GM18519 (cell line): ENCODE measurements at regions not wholly inside any gene's neighbourhood (a gene's known extent, or its start where the extent isn't known, plus 50 kb on each side); places are given as distances from the start of the nearest gene placed in this dataset.
"Not testable (repeated sequence)": the region's sequence is repeated elsewhere in the genome, so short reads cannot be mapped to it uniquely, and the experiment has no call there.

Experiments
- ATAC-seq: cut with Tn5 transposase; IDR thresholded peaks from one replicate; pipeline ENCODE4 v1.9.1; 2021; ENCODE audit warnings: mild to moderate bottlenecking, moderate library complexity; ENCODE audit not compliant: unreplicated experiment, low FRiP score

DNA sequence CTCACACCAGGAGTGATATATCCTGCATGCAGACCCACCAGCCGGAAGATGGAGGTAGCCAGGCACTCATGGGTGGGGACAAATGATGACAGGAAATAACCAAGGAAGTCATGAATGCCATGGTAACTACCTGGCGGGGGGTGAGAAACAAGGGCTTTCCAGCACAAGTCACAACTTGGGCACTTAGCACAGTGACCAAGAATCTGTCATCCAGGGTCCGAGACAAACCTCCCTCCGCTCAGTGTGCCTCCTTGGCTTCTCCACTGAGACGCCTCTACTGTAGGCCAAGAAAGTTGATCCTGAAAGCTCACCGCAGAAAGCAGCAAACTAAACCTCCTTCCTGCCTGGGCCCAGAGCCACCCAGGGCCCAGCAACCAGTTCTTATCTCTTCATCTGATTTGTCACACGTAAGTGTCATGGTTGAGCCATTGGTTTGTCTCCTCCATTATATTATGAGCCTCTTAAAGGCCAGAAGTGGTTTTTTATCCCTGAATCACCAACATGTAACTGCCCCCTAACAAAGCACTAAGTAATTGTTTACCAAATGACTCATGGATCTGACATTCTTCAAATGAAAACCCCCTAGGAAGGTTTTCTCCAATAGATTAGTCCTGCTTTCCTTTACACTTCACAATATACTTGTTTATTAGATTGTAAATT, 84.3 kb upstream of the TAB2 start:
- no peak for ATAC-seq

DNA sequence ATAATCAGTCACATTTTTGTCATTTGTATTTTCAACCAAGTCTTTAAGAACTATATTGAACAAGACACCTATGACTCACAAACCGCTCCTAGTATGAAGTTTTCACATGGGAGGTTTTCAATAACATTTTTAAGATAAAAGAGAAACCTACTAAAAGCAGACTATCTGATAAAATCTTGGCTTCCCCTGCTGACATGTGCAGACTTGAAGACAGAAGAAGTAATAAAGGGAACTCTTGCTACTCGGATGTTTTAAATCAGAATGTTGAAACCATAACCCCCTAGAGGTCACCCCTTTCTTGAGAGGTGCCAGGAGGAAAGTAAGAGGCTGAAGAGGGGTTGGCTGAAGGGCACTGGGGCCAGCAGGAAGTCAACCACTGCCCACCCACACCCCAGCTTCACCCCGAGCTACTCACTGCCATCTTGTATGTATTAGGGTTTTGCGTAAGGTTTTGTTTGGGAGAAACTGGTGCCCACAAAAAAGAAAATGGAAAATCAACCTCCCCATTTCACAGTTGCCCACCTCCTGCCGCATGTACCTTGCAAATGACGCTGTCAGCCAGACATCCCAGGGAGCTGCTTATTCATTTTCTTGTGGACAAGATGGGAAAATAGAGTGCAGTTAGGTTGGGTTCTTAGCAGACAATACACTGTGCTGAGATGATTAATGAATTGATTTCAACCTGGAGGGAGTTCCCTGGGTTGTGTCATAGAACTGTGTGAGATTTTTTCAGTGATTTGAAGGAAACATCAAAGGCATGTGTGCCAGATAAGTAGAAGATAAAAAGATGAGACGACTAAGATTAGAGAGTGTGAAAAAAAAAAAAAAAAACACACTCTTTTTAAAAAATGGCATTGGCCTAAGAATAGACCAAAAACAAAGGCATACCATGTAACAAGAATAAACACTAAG, 83.2 kb upstream of the TAB2 start:
- ATAC-seq: no peak

- ATAC-seq: peak; percentile 76
These were observed 82.4 kb upstream of the TAB2 start for GRCh38 chr6:149235130-149235561.

GRCh38 chr6:149236589-149236988, 80.9 kb upstream of the TAB2 start:
- no peak for ATAC-seq

DNA sequence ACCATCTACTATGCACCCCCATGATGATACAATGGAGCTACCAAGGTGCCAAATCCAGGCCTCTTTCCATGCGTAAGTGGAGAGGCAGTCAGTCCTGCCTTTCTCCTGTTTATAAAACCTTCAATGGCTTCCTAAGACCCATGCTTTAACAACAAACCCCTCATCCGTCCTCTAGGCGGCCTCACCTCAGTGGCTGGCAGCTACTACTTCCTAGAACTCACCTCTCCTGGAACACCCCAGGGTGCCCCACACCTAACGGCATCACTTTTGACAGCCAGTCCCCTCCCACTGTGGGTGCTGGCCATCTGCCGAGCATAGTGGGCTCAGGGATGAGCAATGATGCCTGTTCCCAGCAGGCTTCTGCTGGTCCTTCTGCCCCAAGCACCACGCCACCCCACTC, 80.0 kb upstream of the TAB2 start:
- ATAC-seq: no peak

- no peak for ATAC-seq
These were observed 77.8 kb upstream of the TAB2 start for GRCh38 chr6:149239573-149240209.

- no peak for ATAC-seq
These were observed 74.6 kb upstream of the TAB2 start for GRCh38 chr6:149242883-149243282.

GRCh38 chr6:149244105-149244504, 73.4 kb upstream of the TAB2 start:
- no peak for ATAC-seq

DNA sequence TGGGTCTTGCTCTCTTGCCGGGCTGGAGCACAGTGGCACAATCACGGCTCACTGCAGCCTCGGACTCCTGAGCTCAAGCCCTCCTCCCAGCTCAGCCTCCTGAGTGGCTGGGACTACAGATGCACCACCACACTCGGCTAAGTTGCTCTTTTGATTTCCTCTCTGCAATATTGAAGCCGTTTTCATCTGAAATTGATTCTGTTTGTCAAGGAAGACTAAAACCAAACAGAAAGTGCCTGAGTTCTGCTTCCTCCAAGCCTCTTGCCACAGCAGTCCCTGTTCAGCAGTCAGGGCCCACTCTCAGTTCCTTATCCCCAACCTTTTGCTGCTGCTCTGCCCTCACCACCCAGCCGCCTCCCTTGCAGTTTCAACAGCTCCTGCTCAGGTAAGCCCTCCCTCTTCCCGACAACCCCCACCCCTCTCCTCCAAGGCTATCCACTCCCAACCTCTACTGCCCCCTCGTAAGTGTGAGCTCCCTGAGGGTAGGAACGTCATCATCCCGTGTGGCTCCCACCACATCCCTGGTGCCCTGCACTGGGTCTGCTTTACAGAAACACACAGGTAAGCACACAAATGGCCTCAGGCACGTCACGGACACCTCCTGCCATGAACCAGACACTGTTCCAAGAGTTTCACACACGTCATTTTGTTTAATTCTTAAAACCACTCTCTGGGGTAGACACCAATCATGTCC, 70.7 kb upstream of the TAB2 start:
- peak; percentile 86 for ATAC-seq

GRCh38 chr6:149247385-149247763, 70.1 kb upstream of the TAB2 start:
- ATAC-seq: no peak

- not testable (repeated sequence) for ATAC-seq
These were observed 69.2 kb upstream of the TAB2 start for GRCh38 chr6:149248263-149248662.

- ATAC-seq: no peak
These were observed 68.7 kb upstream of the TAB2 start for GRCh38 chr6:149248693-149249369.

- ATAC-seq: no peak
These were observed 67.8 kb upstream of the TAB2 start for GRCh38 chr6:149249370-149250357.

GRCh38 chr6:149250951-149251350, 66.6 kb upstream of the TAB2 start:
- ATAC-seq: no peak

DNA sequence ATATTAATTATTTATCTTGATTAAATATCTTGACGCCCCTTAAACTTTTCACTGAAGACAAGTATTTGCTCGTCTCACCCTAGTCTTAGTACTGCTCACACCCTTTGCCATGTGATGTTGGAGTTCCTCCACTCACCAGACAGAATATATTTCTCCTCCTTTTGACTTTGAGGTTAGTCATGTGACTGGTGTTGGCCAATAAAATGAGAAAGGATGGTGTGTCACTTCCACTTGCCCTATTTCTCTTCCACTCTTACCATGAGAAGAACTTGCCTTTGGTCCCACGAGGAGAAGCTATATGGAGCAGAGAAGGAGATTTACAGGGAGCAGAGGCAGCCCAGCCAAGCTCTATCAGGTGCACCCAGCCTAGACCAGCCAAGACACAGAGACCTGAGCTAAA, 64.9 kb upstream of the TAB2 start:
- no peak for ATAC-seq

DNA sequence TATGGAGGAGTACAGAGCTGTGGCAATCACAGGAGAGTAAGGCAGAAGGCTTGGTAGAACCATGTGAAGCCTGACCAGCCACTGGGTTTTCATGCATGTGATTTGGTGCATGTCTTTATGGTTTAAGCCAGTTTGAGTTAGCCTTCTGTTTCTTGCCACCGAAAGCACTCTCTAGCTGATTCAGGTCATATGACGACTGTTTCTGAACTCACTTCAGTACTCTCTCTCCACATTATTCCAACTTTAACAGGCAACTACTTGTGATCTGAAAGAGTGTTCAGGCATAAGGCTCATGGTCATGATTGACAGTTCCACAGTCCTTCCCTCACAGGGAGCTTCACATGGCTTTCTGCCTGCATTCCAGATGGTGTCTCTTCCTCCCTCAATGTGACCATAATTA, 63.3 kb upstream of the TAB2 start:
- no peak for ATAC-seq

DNA sequence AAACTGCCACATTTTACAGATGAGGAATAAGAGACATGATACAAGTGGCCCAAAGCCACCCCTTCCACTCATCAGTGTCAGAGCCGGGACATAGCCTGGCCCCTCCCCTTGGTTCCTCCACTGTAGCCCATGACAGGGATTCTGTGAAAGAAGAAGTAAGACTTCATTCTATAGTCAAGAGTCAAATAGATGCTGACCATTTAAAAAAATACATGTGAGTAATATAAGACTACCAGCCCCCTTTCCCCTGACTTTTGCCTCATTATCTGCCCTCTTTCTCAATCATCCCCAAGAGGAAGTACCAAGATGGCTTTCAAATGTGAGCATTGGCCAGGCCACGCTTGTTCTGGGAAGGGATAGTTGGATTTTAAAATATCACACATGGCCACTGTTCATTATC, 57.8 kb upstream of the TAB2 start:
- no peak for ATAC-seq

- no peak for ATAC-seq
These were observed 57.2 kb upstream of the TAB2 start for GRCh38 chr6:149260214-149260874.
